Neutrophil (primary cell): ENCODE measurements at regions not wholly inside any gene's neighbourhood (a gene's known extent, or its start where the extent isn't known, plus 50 kb on each side); places are given as distances from the start of the nearest gene placed in this dataset.

Source experiments
- H3K27ac ChIP-seq: fragments of 200-600 bp; sonication (generic); 2 replicates; pipeline ENCODE4 v1.5.1; 2016; ENCODE audit warnings: mild to moderate bottlenecking, moderate library complexity
- H3K27me3 ChIP-seq: fragments of 200-600 bp; sonication (generic); 2 replicates; pipeline ENCODE4 v1.6.0; 2016; ENCODE audit warnings: mild to moderate bottlenecking
- H3K36me3 ChIP-seq: fragments of 200-600 bp; sonication (generic); 2 replicates; pipeline ENCODE4 v1.5.1; 2017
- H3K4me1 ChIP-seq, 2 experiments: fragments of 200-600 bp in 1 of 2; sonication (generic) in 1 of 2; 1 replicate in 1 of 2; 2 replicates in 1 of 2; pipeline versions ENCODE4 v1.5.1 to v1.6.1; 2013 to 2016; ENCODE audit warnings: low read depth in 1 of 2, low read length in 1 of 2, mild to moderate bottlenecking in 1 of 2, moderate library complexity in 1 of 2; ENCODE audit not compliant: control insufficient read depth in 1 of 2, insufficient read depth in 1 of 2
- H3K4me3 ChIP-seq, 2 experiments: fragments of 200-600 bp in 1 of 2; sonication (generic) in 1 of 2; 1 replicate in 1 of 2; 2 replicates in 1 of 2; pipeline ENCODE4 v1.5.1; 2013 to 2016; ENCODE audit warnings: low read depth in 1 of 2, low read length in 1 of 2, mild to moderate bottlenecking in 1 of 2, moderate library complexity in 1 of 2
- H3K9me3 ChIP-seq: fragments of 200-600 bp; sonication (generic); 2 replicates; pipeline ENCODE4 v1.5.1; 2016
- CTCF ChIP-seq: fragments of 200-600 bp; sonication (generic); IDR thresholded peaks from 2 replicates; pipeline ENCODE4 v1.5.1; 2016; ENCODE audit warnings: antibody characterized with exemption

GRCh38 chr2:58501371-58502160 lies 260.4 kb upstream of the FANCL start:
- TF ChIP-seq CTCF = no peak
- H3K4me3 ChIP-seq = no peak overlapping the region
- H3K9me3 ChIP-seq = no peaks in the 10 kb centered on the region
- no peaks in the 10 kb centered on the region for H3K27me3 ChIP-seq
- H3K36me3 ChIP-seq = no peaks in the 10 kb centered on the region
- H3K4me1 ChIP-seq = no peaks in the 10 kb centered on the region
- no peak overlapping the region for H3K27ac ChIP-seq

- Histone ChIP-seq H3K36me3 (no peaks in the 10 kb centered on the region), H3K27ac (no peak overlapping the region), H3K4me1 (no peaks in the 10 kb centered on the region), H3K9me3 (no peaks in the 10 kb centered on the region), H3K4me3 (no peak overlapping the region), H3K27me3 (no peaks in the 10 kb centered on the region)
- TF ChIP-seq CTCF = no peak
These were observed 256.0 kb upstream of the FANCL start for GRCh38 chr2:58497168-58497567.

- Histone ChIP-seq H3K27ac (no peak overlapping the region), H3K36me3 (no peaks in the 10 kb centered on the region), H3K4me3 (no peak overlapping the region), H3K4me1 (no peaks in the 10 kb centered on the region), H3K27me3 (no peaks in the 10 kb centered on the region), H3K9me3 (no peaks in the 10 kb centered on the region)
- TF ChIP-seq CTCF = no peak
These were observed 254.7 kb upstream of the FANCL start for GRCh38 chr2:58495806-58496205.

- Histone ChIP-seq H3K4me3 (no peak overlapping the region), H3K27me3 (no peaks in the 10 kb centered on the region), H3K9me3 (no peaks in the 10 kb centered on the region), H3K36me3 (no peaks in the 10 kb centered on the region), H3K4me1 (no peaks in the 10 kb centered on the region), H3K27ac (no peak overlapping the region)
- no peak for TF ChIP-seq CTCF
These were observed 253.0 kb upstream of the FANCL start for GRCh38 chr2:58494071-58494501.

- Histone ChIP-seq H3K4me1 (no peaks in the 10 kb centered on the region), H3K27me3 (no peaks in the 10 kb centered on the region), H3K36me3 (no peaks in the 10 kb centered on the region), H3K9me3 (no peaks in the 10 kb centered on the region), H3K4me3 (no peak overlapping the region), H3K27ac (no peak overlapping the region)
- TF ChIP-seq CTCF = no peak
These were observed 243.5 kb upstream of the FANCL start for GRCh38 chr2:58484629-58485028.
